ENCODE measurements at regions not wholly inside any gene's neighbourhood (a gene's known extent, or its start where the extent isn't known, plus 50 kb on each side); places are given as distances from the start of the nearest gene placed in this dataset.

DNA sequence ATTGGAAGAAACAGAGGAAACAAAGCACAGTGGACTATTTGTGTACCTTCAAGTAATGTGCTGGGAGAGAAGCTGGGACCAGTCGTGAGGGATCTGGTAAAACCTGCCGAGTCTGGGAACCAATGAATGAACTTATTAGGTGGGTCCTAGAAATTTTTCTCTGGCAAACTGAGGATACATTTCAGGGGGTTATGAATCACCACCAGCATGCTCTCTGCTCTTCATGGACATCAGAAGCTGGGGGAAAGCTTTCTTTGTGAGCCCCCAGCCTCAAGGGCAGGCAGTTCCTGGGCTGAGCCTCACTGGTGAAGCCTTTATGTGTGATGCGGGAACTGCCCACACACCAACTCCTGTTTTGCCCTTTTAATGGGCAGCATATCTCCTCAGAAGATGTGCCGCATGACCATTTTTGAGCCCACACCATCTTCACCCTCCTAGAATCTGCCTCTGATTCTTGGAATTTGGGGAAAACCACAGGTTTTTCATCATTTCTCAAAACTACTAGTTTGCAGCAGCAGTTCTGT, 95.4 kb upstream of the ENPP6 start:
- Histone ChIP-seq H3K9me3 (ENCODE audit: low read length) (no peaks in the 10 kb centered on the region), H3K4me1 (ENCODE audit: low read length) (peaks cover 18% of the 10 kb centered on the region), H4K20me1 (ENCODE audit: insufficient read depth, low read depth, low read length) (no peaks in the 10 kb centered on the region), H3K4me3 (ENCODE audit: low read length) (no peak overlapping the region), H3K36me3 (ENCODE audit: insufficient read depth, low read length) (no peaks in the 10 kb centered on the region), H2AFZ (ENCODE audit: low read length) (no peak overlapping the region), H3K9ac (ENCODE audit: low read length) (no peak overlapping the region), H3K4me2 (ENCODE audit: low read depth, low read length, poor library complexity, severe bottlenecking) (no peak overlapping the region), H3K79me2 (ENCODE audit: low read length) (no peaks in the 10 kb centered on the region), H3K27me3 (ENCODE audit: low read length) (no peaks in the 10 kb centered on the region), H3K27ac (ENCODE audit: low read length) (no peak overlapping the region), H3K9me2 (replicated peaks; ENCODE audit: insufficient read depth, low read length) (no peaks in the 10 kb centered on the region)
- DNase-seq: no peak

DNA sequence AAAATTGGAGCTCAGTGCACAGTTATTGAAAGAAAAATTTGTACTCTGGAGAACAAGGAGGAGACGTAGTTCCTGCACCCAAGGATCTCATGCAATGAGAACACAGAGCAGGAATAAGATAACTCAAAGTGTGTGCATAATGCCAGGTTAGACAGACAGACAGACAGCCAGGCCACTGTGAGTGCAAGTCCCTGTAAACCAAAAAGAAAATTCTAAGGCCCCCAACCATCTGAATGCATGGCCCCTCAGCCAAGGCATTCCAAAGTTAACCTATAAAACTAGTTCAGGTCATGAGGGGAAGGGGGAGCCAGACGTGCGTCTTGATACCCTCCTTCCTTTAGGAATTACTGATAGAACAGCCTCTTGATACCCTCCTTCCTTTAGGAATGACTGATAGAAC, 94.5 kb upstream of the ENPP6 start:
- Histone ChIP-seq H3K4me3 (ENCODE audit: low read length) (no peak overlapping the region), H3K9me3 (ENCODE audit: low read length) (no peaks in the 10 kb centered on the region), H3K36me3 (ENCODE audit: insufficient read depth, low read length) (no peaks in the 10 kb centered on the region), H3K4me1 (ENCODE audit: low read length) (peaks cover 12% of the 10 kb centered on the region), H3K9ac (ENCODE audit: low read length) (no peak overlapping the region), H3K79me2 (ENCODE audit: low read length) (no peaks in the 10 kb centered on the region), H4K20me1 (ENCODE audit: insufficient read depth, low read depth, low read length) (no peaks in the 10 kb centered on the region), H2AFZ (ENCODE audit: low read length) (no peak overlapping the region), H3K27ac (ENCODE audit: low read length) (no peak overlapping the region), H3K27me3 (ENCODE audit: low read length) (no peaks in the 10 kb centered on the region), H3K9me2 (replicated peaks; ENCODE audit: insufficient read depth, low read length) (no peaks in the 10 kb centered on the region), H3K4me2 (ENCODE audit: low read depth, low read length, poor library complexity, severe bottlenecking) (no peak overlapping the region)
- DNase-seq: no peak

DNA sequence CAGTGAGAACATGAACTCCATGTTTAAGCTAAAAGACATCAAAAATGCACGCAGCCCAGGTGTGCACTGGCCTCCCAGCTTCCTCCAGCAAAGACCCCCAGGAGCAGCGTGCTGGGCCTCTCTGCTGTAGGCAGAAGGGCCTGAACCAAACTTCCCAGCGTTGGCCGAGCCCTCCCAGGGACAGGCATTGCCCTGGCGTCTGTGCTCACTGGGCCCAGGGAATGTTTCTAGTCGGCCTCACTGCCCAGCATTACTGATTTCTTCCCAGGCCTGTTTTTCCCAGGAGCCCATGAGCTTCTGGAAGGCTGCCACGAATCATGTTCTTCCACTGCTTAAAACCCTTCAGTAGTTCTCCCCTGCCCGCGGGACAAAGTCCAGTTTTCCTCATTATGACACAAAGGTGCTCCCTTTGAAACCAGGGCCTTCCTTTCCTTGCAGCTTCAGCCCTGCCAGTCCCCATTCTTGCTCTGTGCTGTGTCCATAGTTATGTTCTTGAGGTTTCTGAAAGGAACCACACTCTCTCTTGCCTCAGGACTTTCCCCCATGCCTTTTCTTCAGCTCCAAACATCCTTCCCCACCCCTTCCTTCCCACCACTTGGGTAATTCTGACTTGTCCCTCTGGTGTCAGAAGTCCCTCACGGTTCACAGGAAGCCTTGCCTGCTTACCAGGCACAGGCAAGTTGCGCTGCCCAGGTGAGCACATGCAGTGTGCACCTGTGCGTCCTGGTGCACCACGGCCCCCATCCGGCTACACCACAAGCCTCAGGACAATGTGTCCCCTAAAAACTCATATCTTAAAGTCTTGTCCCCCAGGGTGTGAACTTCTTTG, 93.4 kb upstream of the ENPP6 start:
- Histone ChIP-seq H3K9me2 (replicated peaks; ENCODE audit: insufficient read depth, low read length) (no peaks in the 10 kb centered on the region), H3K9ac (ENCODE audit: low read length) (no peak overlapping the region), H3K27ac (ENCODE audit: low read length) (no peak overlapping the region), H2AFZ (ENCODE audit: low read length) (no peak overlapping the region), H3K4me3 (ENCODE audit: low read length) (no peak overlapping the region), H3K4me1 (ENCODE audit: low read length) (peaks cover 12% of the 10 kb centered on the region), H4K20me1 (ENCODE audit: insufficient read depth, low read depth, low read length) (no peaks in the 10 kb centered on the region), H3K79me2 (ENCODE audit: low read length) (no peaks in the 10 kb centered on the region), H3K4me2 (ENCODE audit: low read depth, low read length, poor library complexity, severe bottlenecking) (no peak overlapping the region), H3K27me3 (ENCODE audit: low read length) (no peaks in the 10 kb centered on the region), H3K9me3 (ENCODE audit: low read length) (no peaks in the 10 kb centered on the region), H3K36me3 (ENCODE audit: insufficient read depth, low read length) (no peaks in the 10 kb centered on the region)
- DNase-seq: no peak

DNA sequence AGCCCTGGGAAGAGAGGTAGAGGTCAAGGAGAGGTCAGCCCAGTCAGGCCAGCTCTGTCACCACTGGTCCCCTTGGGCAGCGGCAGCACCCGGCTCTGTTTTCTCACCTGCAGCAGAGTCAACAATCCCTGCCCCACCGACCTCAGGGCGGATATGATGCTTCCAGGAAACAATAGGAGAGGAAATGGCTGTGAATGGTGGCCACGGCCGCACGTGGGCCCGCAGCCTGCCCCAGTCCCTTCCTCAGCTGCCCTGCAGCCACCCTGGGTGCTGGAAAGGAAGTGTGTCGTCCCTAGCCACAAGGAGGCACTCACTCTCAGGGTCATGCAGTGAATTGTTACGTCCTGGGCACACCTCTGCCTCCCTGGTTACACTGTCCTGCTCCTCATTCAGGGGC, 92.5 kb upstream of the ENPP6 start:
- peak; percentile 72 for DNase-seq
- no peak overlapping the region for H3K4me3 ChIP-seq (ENCODE audit: low read length)
- H3K9me2 ChIP-seq (replicated peaks; ENCODE audit: insufficient read depth, low read length): no peaks in the 10 kb centered on the region
- H3K79me2 ChIP-seq (ENCODE audit: low read length): no peaks in the 10 kb centered on the region
- no peaks in the 10 kb centered on the region for H3K27me3 ChIP-seq (ENCODE audit: low read length)
- H2AFZ ChIP-seq (ENCODE audit: low read length): no peak overlapping the region
- peaks cover 12% of the 10 kb centered on the region for H3K4me1 ChIP-seq (ENCODE audit: low read length)
- H3K27ac ChIP-seq (ENCODE audit: low read length): no peak overlapping the region
- H4K20me1 ChIP-seq (ENCODE audit: insufficient read depth, low read depth, low read length): no peaks in the 10 kb centered on the region
- H3K9ac ChIP-seq (ENCODE audit: low read length): no peak overlapping the region
- no peaks in the 10 kb centered on the region for H3K36me3 ChIP-seq (ENCODE audit: insufficient read depth, low read length)
- no peak overlapping the region for H3K4me2 ChIP-seq (ENCODE audit: low read depth, low read length, poor library complexity, severe bottlenecking)
- H3K9me3 ChIP-seq (ENCODE audit: low read length): no peaks in the 10 kb centered on the region

DNA sequence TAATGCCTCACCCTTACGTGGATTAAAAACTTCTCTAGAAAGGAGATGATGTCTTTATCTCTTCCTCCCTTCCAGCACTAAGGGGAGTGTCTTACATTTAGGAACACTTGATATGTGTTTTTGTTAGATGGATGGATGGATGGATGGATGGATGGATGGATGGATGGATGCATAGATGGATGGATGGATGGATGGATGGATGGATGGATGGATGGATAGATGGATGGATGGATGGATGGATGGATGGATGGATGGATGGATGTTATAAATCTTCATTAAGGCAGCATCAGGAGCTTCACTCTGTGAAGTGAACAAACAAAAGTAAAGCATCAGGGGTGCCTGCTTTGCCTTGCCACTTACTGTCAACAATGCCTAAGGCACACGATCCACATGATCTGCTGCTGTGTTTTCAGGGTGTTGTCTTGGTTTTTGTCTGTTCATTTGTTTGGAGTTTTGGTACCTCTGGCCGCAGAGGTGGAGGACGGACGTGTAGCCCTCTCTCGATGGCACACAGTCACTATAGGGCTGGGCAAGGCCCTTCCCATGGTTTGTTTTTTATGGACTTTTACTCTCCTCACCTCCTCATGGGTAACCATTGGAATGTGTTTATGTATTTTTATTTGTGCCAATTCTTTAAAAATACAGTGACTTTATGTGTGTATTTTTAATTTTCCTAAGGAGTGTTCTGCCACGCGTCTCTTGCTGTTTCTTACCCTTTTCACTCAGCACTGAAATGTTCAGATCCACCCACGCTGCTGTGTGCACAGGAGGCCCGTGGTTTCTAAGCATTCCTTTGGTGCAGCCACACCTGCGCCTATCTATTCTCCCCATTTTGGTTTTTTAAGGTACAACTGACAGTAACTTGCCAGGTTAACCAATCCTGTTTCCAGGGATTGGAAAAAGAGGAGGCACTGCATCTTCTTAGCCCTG, 91.8 kb upstream of the ENPP6 start:
- peaks cover 10% of the 10 kb centered on the region for H3K4me1 ChIP-seq (ENCODE audit: low read length)
- H3K4me2 ChIP-seq (ENCODE audit: low read depth, low read length, poor library complexity, severe bottlenecking): no peak overlapping the region
- DNase-seq: no peak
- H3K36me3 ChIP-seq (ENCODE audit: insufficient read depth, low read length): no peaks in the 10 kb centered on the region
- no peaks in the 10 kb centered on the region for H3K9me3 ChIP-seq (ENCODE audit: low read length)
- H2AFZ ChIP-seq (ENCODE audit: low read length): no peak overlapping the region
- no peaks in the 10 kb centered on the region for H4K20me1 ChIP-seq (ENCODE audit: insufficient read depth, low read depth, low read length)
- no peaks in the 10 kb centered on the region for H3K9me2 ChIP-seq (replicated peaks; ENCODE audit: insufficient read depth, low read length)
- H3K4me3 ChIP-seq (ENCODE audit: low read length): no peak overlapping the region
- H3K27me3 ChIP-seq (ENCODE audit: low read length): no peaks in the 10 kb centered on the region
- H3K79me2 ChIP-seq (ENCODE audit: low read length): no peaks in the 10 kb centered on the region
- no peak overlapping the region for H3K9ac ChIP-seq (ENCODE audit: low read length)
- H3K27ac ChIP-seq (ENCODE audit: low read length): no peak overlapping the region

DNA sequence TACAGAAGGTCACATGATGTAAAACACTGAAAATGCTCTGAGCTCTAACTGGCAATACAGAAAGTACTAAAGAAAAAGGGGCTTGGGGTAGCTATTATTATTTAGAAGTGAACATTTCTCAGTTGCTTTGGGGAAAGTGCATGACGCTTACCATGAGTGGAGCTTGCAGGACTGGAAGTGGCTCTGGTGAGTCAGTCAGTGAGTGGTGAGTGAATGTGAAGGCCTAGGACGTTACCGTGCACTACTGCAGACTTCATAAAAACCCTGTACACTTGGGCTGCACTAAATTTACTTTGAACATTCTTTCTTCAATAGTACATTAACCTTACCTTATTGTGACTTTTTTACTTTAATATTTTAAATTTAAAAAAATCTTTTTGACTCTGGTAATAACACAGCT, 89.3 kb upstream of the ENPP6 start:
- DNase-seq: no peak
- H3K4me3 ChIP-seq (ENCODE audit: low read length): no peak overlapping the region
- H4K20me1 ChIP-seq (ENCODE audit: insufficient read depth, low read depth, low read length): no peaks in the 10 kb centered on the region
- no peaks in the 10 kb centered on the region for H3K9me2 ChIP-seq (replicated peaks; ENCODE audit: insufficient read depth, low read length)
- H3K27me3 ChIP-seq (ENCODE audit: low read length): no peaks in the 10 kb centered on the region
- no peak overlapping the region for H3K27ac ChIP-seq (ENCODE audit: low read length)
- no peaks in the 10 kb centered on the region for H3K4me1 ChIP-seq (ENCODE audit: low read length)
- H3K9ac ChIP-seq (ENCODE audit: low read length): no peak overlapping the region
- no peak overlapping the region for H3K4me2 ChIP-seq (ENCODE audit: low read depth, low read length, poor library complexity, severe bottlenecking)
- H3K9me3 ChIP-seq (ENCODE audit: low read length): no peaks in the 10 kb centered on the region
- H3K79me2 ChIP-seq (ENCODE audit: low read length): no peaks in the 10 kb centered on the region
- no peaks in the 10 kb centered on the region for H3K36me3 ChIP-seq (ENCODE audit: insufficient read depth, low read length)
- no peak overlapping the region for H2AFZ ChIP-seq (ENCODE audit: low read length)

DNA sequence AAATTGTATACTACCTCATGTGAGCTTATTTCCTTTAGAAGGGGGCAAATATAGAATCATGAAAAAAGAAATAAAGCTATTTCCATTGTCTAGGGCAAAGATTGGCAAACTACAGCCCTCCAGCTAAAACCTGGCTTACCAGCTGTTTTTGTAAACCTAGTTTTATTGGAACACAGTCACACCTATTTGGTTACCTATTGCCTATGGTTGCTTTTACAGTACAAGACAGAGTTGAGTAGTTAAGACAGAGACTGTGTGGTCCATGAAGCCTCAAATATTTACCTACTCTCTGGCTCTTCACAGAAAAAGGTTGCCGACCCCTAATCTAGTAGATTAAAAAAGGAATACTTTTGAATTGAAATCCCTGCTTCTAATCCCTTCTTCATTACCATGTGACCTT, 88.8 kb upstream of the ENPP6 start:
- H3K9me3 ChIP-seq (ENCODE audit: low read length): no peaks in the 10 kb centered on the region
- no peak overlapping the region for H3K4me2 ChIP-seq (ENCODE audit: low read depth, low read length, poor library complexity, severe bottlenecking)
- H3K4me1 ChIP-seq (ENCODE audit: low read length): no peaks in the 10 kb centered on the region
- H3K27me3 ChIP-seq (ENCODE audit: low read length): no peaks in the 10 kb centered on the region
- H3K9ac ChIP-seq (ENCODE audit: low read length): no peak overlapping the region
- H2AFZ ChIP-seq (ENCODE audit: low read length): no peak overlapping the region
- H3K27ac ChIP-seq (ENCODE audit: low read length): no peak overlapping the region
- H3K36me3 ChIP-seq (ENCODE audit: insufficient read depth, low read length): no peaks in the 10 kb centered on the region
- no peaks in the 10 kb centered on the region for H4K20me1 ChIP-seq (ENCODE audit: insufficient read depth, low read depth, low read length)
- no peak for DNase-seq
- H3K79me2 ChIP-seq (ENCODE audit: low read length): no peaks in the 10 kb centered on the region
- H3K9me2 ChIP-seq (replicated peaks; ENCODE audit: insufficient read depth, low read length): no peaks in the 10 kb centered on the region
- no peak overlapping the region for H3K4me3 ChIP-seq (ENCODE audit: low read length)

DNA sequence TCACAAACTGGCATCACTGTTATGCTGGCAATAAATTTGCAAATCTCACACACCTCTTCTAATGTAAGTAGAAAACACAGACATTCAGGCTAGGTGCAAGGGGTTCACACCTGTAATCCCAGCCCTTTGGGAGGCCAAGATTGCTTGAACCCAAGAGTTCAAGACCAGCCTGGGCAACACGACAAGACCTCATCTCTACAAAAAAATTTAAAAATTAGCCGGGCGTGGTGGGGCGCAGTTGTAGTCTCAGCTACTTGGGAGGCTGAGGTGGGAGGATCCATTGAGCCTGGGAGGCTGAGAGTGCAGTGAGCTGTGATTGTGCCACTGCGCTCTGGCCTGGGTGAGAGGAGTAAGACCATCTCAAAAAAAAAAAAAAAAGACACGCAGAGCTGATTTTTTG, 83.1 kb upstream of the ENPP6 start:
- H4K20me1 ChIP-seq (ENCODE audit: insufficient read depth, low read depth, low read length): no peaks in the 10 kb centered on the region
- no peaks in the 10 kb centered on the region for H3K9me2 ChIP-seq (replicated peaks; ENCODE audit: insufficient read depth, low read length)
- H3K27me3 ChIP-seq (ENCODE audit: low read length): no peaks in the 10 kb centered on the region
- H2AFZ ChIP-seq (ENCODE audit: low read length): no peak overlapping the region
- H3K4me2 ChIP-seq (ENCODE audit: low read depth, low read length, poor library complexity, severe bottlenecking): no peak overlapping the region
- DNase-seq: no peak
- H3K9me3 ChIP-seq (ENCODE audit: low read length): no peaks in the 10 kb centered on the region
- H3K36me3 ChIP-seq (ENCODE audit: insufficient read depth, low read length): no peaks in the 10 kb centered on the region
- H3K9ac ChIP-seq (ENCODE audit: low read length): no peak overlapping the region
- H3K4me1 ChIP-seq (ENCODE audit: low read length): peaks cover 4% of the 10 kb centered on the region; the same call in 1 of the 2 replicates
- no peak overlapping the region for H3K27ac ChIP-seq (ENCODE audit: low read length)
- no peaks in the 10 kb centered on the region for H3K79me2 ChIP-seq (ENCODE audit: low read length)
- no peak overlapping the region for H3K4me3 ChIP-seq (ENCODE audit: low read length)

All from Karpas-422 (cell line).